ENCODE measurements at regions not wholly inside any gene's neighbourhood (a gene's known extent, or its start where the extent isn't known, plus 50 kb on each side); places are given as distances from the start of the nearest gene placed in this dataset.

GRCh38 chr2:172373766-172374165 is 53.6 kb upstream of the ITGA6 start:
- H3K4me3 ChIP-seq (ENCODE audit: low read depth, low read length), result no peak overlapping the region
- no peak for DNase-seq (ENCODE audit: low read depth)
- no peak for TF ChIP-seq CTCF (conservative IDR thresholded peaks at IDR 0.05; ENCODE audit: low read depth, low read length)

GRCh38 chr2:172374318-172375240 is 52.8 kb upstream of the ITGA6 start:
- TF ChIP-seq CTCF (conservative IDR thresholded peaks at IDR 0.05; ENCODE audit: low read depth, low read length), result no peak
- H3K4me3 ChIP-seq (ENCODE audit: low read depth, low read length), result no peak overlapping the region
- DNase-seq (ENCODE audit: low read depth), result no peak

GRCh38 chr2:172375251-172375650 is 52.1 kb upstream of the ITGA6 start:
- H3K4me3 ChIP-seq (ENCODE audit: low read depth, low read length), result no peak overlapping the region
- TF ChIP-seq CTCF (conservative IDR thresholded peaks at IDR 0.05; ENCODE audit: low read depth, low read length), result no peak
- DNase-seq (ENCODE audit: low read depth), result no peak

DNA sequence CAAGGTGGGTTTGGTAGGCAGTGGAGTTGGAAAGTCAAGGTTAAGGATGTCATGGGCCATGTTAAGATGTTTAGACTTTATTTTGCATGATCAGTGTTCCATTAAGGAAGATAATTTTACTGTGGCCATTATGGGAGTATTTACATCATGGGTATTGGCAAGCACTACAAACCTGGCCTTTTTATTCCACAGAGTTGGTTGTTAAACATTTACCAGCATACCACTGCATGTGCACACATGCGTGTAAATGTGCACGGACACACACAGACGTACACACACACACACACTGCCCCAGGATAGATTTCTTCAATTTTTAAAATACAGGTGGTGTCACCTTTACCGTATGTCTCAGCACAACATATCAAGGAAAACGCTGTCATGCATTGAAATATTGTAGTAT is 51.4 kb upstream of the ITGA6 start:
- no peak for TF ChIP-seq CTCF (conservative IDR thresholded peaks at IDR 0.05; ENCODE audit: low read depth, low read length)
- DNase-seq (ENCODE audit: low read depth), result no peak
- H3K4me3 ChIP-seq (ENCODE audit: low read depth, low read length), result no peak overlapping the region

GRCh38 chr2:172376505-172377125 is 50.8 kb upstream of the ITGA6 start:
- no peak overlapping the region for H3K4me3 ChIP-seq (ENCODE audit: low read depth, low read length)
- DNase-seq (ENCODE audit: low read depth), result no peak
- no peak for TF ChIP-seq CTCF (conservative IDR thresholded peaks at IDR 0.05; ENCODE audit: low read depth, low read length)

- TF ChIP-seq CTCF (conservative IDR thresholded peaks at IDR 0.05; ENCODE audit: low read depth, low read length), result no peak
- H3K4me3 ChIP-seq (ENCODE audit: low read depth, low read length), result no peak overlapping the region
- DNase-seq (ENCODE audit: low read depth), result no peak
These were observed 50.0 kb upstream of the ITGA6 start for GRCh38 chr2:172377408-172377807.
